HEK293T (cell line): ENCODE measurements at regions not wholly inside any gene's neighbourhood (a gene's known extent, or its start where the extent isn't known, plus 50 kb on each side); places are given as distances from the start of the nearest gene placed in this dataset.

Experiments
- CTCF ChIA-PET: fragments of 350-600 bp; formaldehyde crosslinking; extraction: SDS; loops from one replicate; lab custom pipeline; 2021; ENCODE audit warnings: antibody characterized with exemption, inconsistent platforms; lab: Yijun Ruan, JAX
- POLR2A ChIA-PET: fragments of 350-600 bp; formaldehyde crosslinking; extraction: SDS; loops from one replicate; lab custom pipeline; 2020; ENCODE audit warnings: antibody characterized with exemption, inconsistent platforms; lab: Yijun Ruan, JAX
- DNase-seq: peaks from one replicate; pipeline ENCODE4 v3.0.0; 2012; ENCODE audit warnings: mixed read lengths; ENCODE audit errors: extremely low spot score
- ARNT ChIP-seq: fragments of 450-650 bp; IDR thresholded peaks from 2 replicates; pipeline ENCODE4 v1.6.1; 2017; ENCODE audit warnings: mild to moderate bottlenecking
- BHLHE40 ChIP-seq: fragments of 450-650 bp; IDR thresholded peaks from 2 replicates; pipeline ENCODE4 v1.6.1; 2016; ENCODE audit warnings: mild to moderate bottlenecking, moderate library complexity, borderline replicate concordance
- CTBP1 ChIP-seq: fragments of 450-650 bp; IDR thresholded peaks from 2 replicates; pipeline ENCODE4 v1.6.1; 2016; ENCODE audit warnings: borderline replicate concordance
- ELF4 ChIP-seq: fragments of 450-650 bp; IDR thresholded peaks from 2 replicates; pipeline ENCODE4 v1.6.1; 2017; ENCODE audit warnings: antibody characterized with exemption
- FOXA1 ChIP-seq: fragments of 450-650 bp; IDR thresholded peaks from 2 replicates; pipeline ENCODE4 v1.6.1; 2016; ENCODE audit warnings: mild to moderate bottlenecking
- FOXK2 ChIP-seq: fragments of 450-650 bp; IDR thresholded peaks from 2 replicates; pipeline ENCODE4 v1.6.1; 2016; ENCODE audit warnings: mild to moderate bottlenecking
- FOXM1 ChIP-seq: fragments of 450-650 bp; IDR thresholded peaks from 2 replicates; pipeline ENCODE4 v1.6.1; 2017; ENCODE audit warnings: mild to moderate bottlenecking, borderline replicate concordance
- HDGF ChIP-seq: fragments of 450-650 bp; IDR thresholded peaks from 2 replicates; pipeline ENCODE4 v1.6.1; 2017; ENCODE audit warnings: antibody characterized with exemption, borderline replicate concordance
- L3MBTL2 ChIP-seq: fragments of 450-650 bp; conservative IDR thresholded peaks from 2 replicates; pipeline ENCODE4 v1.6.1; 2016; ENCODE audit warnings: mild to moderate bottlenecking
- LEF1 ChIP-seq: fragments of 450-650 bp; IDR thresholded peaks from 2 replicates; pipeline ENCODE4 v1.6.1; 2017; ENCODE audit warnings: mild to moderate bottlenecking, borderline replicate concordance
- NFRKB ChIP-seq: fragments of 450-650 bp; IDR thresholded peaks from 2 replicates; pipeline ENCODE4 v1.6.1; 2016; ENCODE audit warnings: mild to moderate bottlenecking, moderate library complexity
- PKNOX1 ChIP-seq: fragments of 450-650 bp; IDR thresholded peaks from 2 replicates; pipeline ENCODE4 v1.6.1; 2016
- SP1 ChIP-seq: fragments of 450-650 bp; IDR thresholded peaks from 2 replicates; pipeline ENCODE4 v1.6.1; 2017
- SUZ12 ChIP-seq: fragments of 450-650 bp; IDR thresholded peaks from 2 replicates; pipeline ENCODE4 v1.6.1; 2016; ENCODE audit warnings: mild to moderate bottlenecking
- TARDBP ChIP-seq: fragments of 450-650 bp; IDR thresholded peaks from 2 replicates; pipeline ENCODE4 v1.6.1; 2016
- ZNF384 ChIP-seq: fragments of 450-650 bp; IDR thresholded peaks from 2 replicates; pipeline ENCODE4 v1.6.1; 2016

DNA sequence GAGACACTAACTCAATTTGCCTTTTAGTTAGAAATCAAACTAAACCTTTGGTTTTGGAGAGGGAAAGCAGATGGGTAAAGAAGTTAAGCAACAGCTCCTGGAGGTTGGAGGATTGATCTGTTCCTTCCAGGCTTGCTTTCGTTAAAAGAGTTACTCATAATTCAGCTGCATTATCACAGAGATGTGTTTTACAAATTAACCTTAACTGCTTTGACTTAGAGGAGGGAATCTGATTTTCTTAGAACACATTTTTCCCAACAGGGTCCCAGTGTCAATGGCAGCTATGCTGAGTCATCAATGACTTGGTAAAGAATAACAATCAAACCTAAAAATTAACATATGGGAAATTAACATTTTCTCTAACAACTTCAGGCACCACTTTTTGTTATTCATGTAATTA lies 113.4 kb downstream of the COPS8 start:
- CTCF ChIA-PET = no interaction called here
- TF ChIP-seq FOXK2 (no peak), NFRKB (no peak), SUZ12 (no peak), CTBP1 (no peak), L3MBTL2 (no peak), ELF4 (no peak), TARDBP (no peak), SP1 (no peak), HDGF (no peak), BHLHE40 (no peak), FOXA1 (no peak), FOXM1 (no peak), LEF1 (no peak), ZNF384 (no peak), ARNT (no peak), PKNOX1 (no peak)
- no peak for DNase-seq
- POLR2A ChIA-PET = no interaction called here

GRCh38 chr2:237199577-237199976 lies 113.9 kb downstream of the COPS8 start:
- no peak for TF ChIP-seq CTBP1
- no peak for TF ChIP-seq SP1
- TF ChIP-seq HDGF = no peak
- no peak for TF ChIP-seq ELF4
- TF ChIP-seq SUZ12 = no peak
- TF ChIP-seq LEF1 = no peak
- no peak for TF ChIP-seq TARDBP
- no peak for TF ChIP-seq ARNT
- no peak for TF ChIP-seq BHLHE40
- TF ChIP-seq FOXA1 = no peak
- TF ChIP-seq PKNOX1 = no peak
- POLR2A ChIA-PET = no interaction called here

DNA sequence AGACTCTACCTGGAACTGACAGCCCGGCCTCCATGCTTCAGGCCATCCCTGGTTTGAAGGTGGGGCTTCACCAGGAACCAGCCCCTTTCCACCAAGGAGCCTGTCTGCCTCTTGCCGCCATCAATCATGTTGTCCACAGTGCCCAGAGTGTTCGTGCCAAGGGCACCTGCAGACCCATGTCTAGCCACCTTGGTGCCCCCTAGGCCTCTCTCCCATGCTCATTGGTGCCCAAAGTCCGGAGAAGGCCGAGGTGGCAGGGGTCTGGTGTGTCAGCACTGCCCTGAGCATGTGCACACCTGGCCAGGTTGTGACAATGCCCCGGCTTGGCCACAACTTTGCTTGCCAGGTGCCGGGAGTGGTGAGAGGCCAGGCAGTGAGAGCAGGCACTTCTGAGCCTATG lies 114.8 kb downstream of the COPS8 start:
- ChIA-PET POLR2A (no interaction called here), CTCF (no interaction called here)
- no peak for DNase-seq
- TF ChIP-seq CTBP1 (no peak), FOXA1 (no peak), TARDBP (no peak), LEF1 (no peak)

More at GRCh38 chr2:237199577-237199976, 113.9 kb downstream of the COPS8 start:
- no peak for DNase-seq
- CTCF ChIA-PET = no interaction called here

- POLR2A ChIA-PET = no interaction called here
- CTCF ChIA-PET = interaction anchor here (0.5 kb wide), 1 partner anchor 104 kb away, joined by 7 read pairs; no protein-coding TSS in a partner anchor
- no peak for DNase-seq
- no peak for TF ChIP-seq BHLHE40
- no peak for TF ChIP-seq FOXM1
Observed at GRCh38 chr2:237201461-237202287, 116.0 kb downstream of the COPS8 start.

GRCh38 chr2:237202288-237203030 lies 116.8 kb downstream of the COPS8 start:
- ChIA-PET CTCF (interaction anchor here (0.5 to 0.6 kb wide), 2 partner anchors 40 to 105 kb away, joined by 3 to 7 read pairs; no protein-coding TSS in a partner anchor), POLR2A (no interaction called here)
- DNase-seq = no peak
- TF ChIP-seq ELF4 = no peak
- TF ChIP-seq PKNOX1 = no peak
- TF ChIP-seq FOXA1 = no peak
- no peak for TF ChIP-seq TARDBP
- TF ChIP-seq CTBP1 = no peak
- TF ChIP-seq BHLHE40 = no peak
- TF ChIP-seq HDGF = no peak
- no peak for TF ChIP-seq NFRKB
- no peak for TF ChIP-seq ZNF384
- TF ChIP-seq ARNT = no peak
- TF ChIP-seq SP1 = no peak
- TF ChIP-seq FOXK2 = no peak
- TF ChIP-seq FOXM1 = no peak
- no peak for TF ChIP-seq SUZ12
- TF ChIP-seq L3MBTL2 = no peak
- no peak for TF ChIP-seq LEF1

- TF ChIP-seq ELF4 (no peak), CTBP1 (no peak), LEF1 (no peak), NFRKB (no peak), HDGF (no peak), SP1 (no peak), SUZ12 (no peak), FOXA1 (no peak), FOXK2 (no peak)
- CTCF ChIA-PET = no interaction called here
- POLR2A ChIA-PET = no interaction called here
- DNase-seq = no peak
Observed at GRCh38 chr2:237205043-237205541, 119.4 kb downstream of the COPS8 start.
